A549 (cell line): ENCODE measurements at regions not wholly inside any gene's neighbourhood (a gene's known extent, or its start where the extent isn't known, plus 50 kb on each side); places are given as distances from the start of the nearest gene placed in this dataset.

ENCODE experiments used
- ATAC-seq, 2 experiments: fragments of 200-7000 bp in 1 of 2; fragments of >200 bp in 1 of 2; cut with Nextera tagmentation in 1 of 2; cut with Tn5 transposase in 1 of 2; 3 replicates each; pipeline versions ENCODE4 v1.8.0 to v1.9.1; 2018 to 2020; ENCODE audit warnings: mild to moderate bottlenecking in 1 of 2, moderate library complexity in 1 of 2
- CTCF ChIA-PET: fragments of 300-600 bp; sonication (Branson Sonifier 250); formaldehyde crosslinking; extraction: SDS; loops from one replicate; lab custom pipeline; 2021; ENCODE audit warnings: antibody characterized with exemption, inconsistent platforms; lab: Yijun Ruan, JAX
- POLR2A ChIA-PET: fragments of 350-600 bp; formaldehyde crosslinking; extraction: SDS; loops from one replicate; lab custom pipeline; 2021; ENCODE audit warnings: antibody characterized with exemption, inconsistent platforms; lab: Yijun Ruan, JAX
- DNase-seq, 2 experiments: peaks; one replicate each; pipeline versions ENCODE4 v3.0.0 to v3.0.0-alpha.2; 2011 to 2016; ENCODE audit warnings: low read depth in 1 of 2, low spot score in 1 of 2
- FAIRE-seq: peaks from 2 replicates; lab custom pipeline; 2011; peaks lifted over from hg19 to GRCh38; lab: Jason Lieb, UNC
- H3K27ac ChIP-seq, 2 experiments: fragments of >200 bp; sonication (Bioruptor Twin); formaldehyde crosslinking; 3 replicates each; pipeline ENCODE4 v1.5.1; 2016 to 2017
- H3K4me1 ChIP-seq: fragments of >200 bp; sonication (Bioruptor Twin); formaldehyde crosslinking; 3 replicates; pipeline ENCODE4 v1.6.1; 2016
- H3K4me2 ChIP-seq: fragments of >200 bp; sonication (Bioruptor Twin); formaldehyde crosslinking; 3 replicates; pipeline ENCODE4 v1.6.1; 2016
- H3K4me3 ChIP-seq: fragments of >200 bp; sonication (Bioruptor Twin); formaldehyde crosslinking; 3 replicates; pipeline ENCODE4 v1.5.1; 2016
- H3K9me3 ChIP-seq: fragments of >200 bp; sonication (Bioruptor Twin); formaldehyde crosslinking; 3 replicates; pipeline ENCODE4 v1.6.1; 2016
- BHLHE40 ChIP-seq: IDR thresholded peaks from 2 replicates; pipeline ENCODE4 v1.6.1; 2012; ENCODE audit warnings: low read depth, low read length, inconsistent platforms
- CHD2 ChIP-seq: fragments of 150-350 bp; IDR thresholded peaks from 2 replicates; pipeline ENCODE4 v1.6.1; 2014; ENCODE audit warnings: low read length; ENCODE audit not compliant: partially characterized antibody
- ESRRA ChIP-seq: fragments of 150-350 bp; IDR thresholded peaks from 2 replicates; pipeline ENCODE4 v1.6.1; 2014; ENCODE audit warnings: mild to moderate bottlenecking, low read length, borderline replicate concordance
- FOSB ChIP-seq: fragments of 250-450 bp; sonication (Bioruptor Pico); IDR thresholded peaks from 2 replicates; pipeline ENCODE4 v1.5.0; 2020; ENCODE audit warnings: mild to moderate bottlenecking, moderate library complexity
- FOXS1 ChIP-seq: fragments of 250-450 bp; sonication (Bioruptor Pico); IDR thresholded peaks from 2 replicates; pipeline ENCODE4 v1.5.0; 2020; ENCODE audit warnings: mild to moderate bottlenecking, moderate library complexity
- HDAC2 ChIP-seq: fragments of 200-600 bp; sonication (generic); IDR thresholded peaks from 2 replicates; pipeline ENCODE4 v1.6.1; 2016
- HMGXB4 ChIP-seq: fragments of 250-450 bp; sonication (Bioruptor Pico); IDR thresholded peaks from 2 replicates; pipeline ENCODE4 v1.5.0; 2021; ENCODE audit warnings: mild to moderate bottlenecking, moderate library complexity, borderline replicate concordance
- JUN ChIP-seq, 2 experiments: fragments of >200 bp; sonication (Bioruptor Twin); formaldehyde crosslinking; IDR thresholded peaks; 2 replicates in 1 of 2; 3 replicates in 1 of 2; pipeline ENCODE4 v1.6.1; 2016 to 2017
- MAX ChIP-seq: IDR thresholded peaks from 2 replicates; pipeline ENCODE4 v1.6.1; 2012
- MAZ ChIP-seq: fragments of 150-350 bp; IDR thresholded peaks from 2 replicates; pipeline ENCODE4 v1.6.1; 2014; ENCODE audit warnings: antibody characterized with exemption, low read depth, low read length, borderline replicate concordance
- PBX3 ChIP-seq: IDR thresholded peaks from 2 replicates; pipeline ENCODE4 v1.6.1; 2012
- POLR2A ChIP-seq: IDR thresholded peaks from 2 replicates; pipeline ENCODE4 v1.6.1; 2012; ENCODE audit warnings: mild to moderate bottlenecking, low read length
- RAD21 ChIP-seq, 2 experiments: fragments of >200 bp in 1 of 2; sonication (Bioruptor Twin) in 1 of 2; formaldehyde crosslinking in 1 of 2; IDR thresholded peaks in 1 of 2; conservative IDR thresholded peaks in 1 of 2; 2 replicates in 1 of 2; 3 replicates in 1 of 2; pipeline ENCODE4 v1.6.1; 2012 to 2018; ENCODE audit warnings: inconsistent platforms in 1 of 2
- REST ChIP-seq: fragments of 200-600 bp; sonication (generic); IDR thresholded peaks from 2 replicates; pipeline ENCODE4 v1.6.1; 2016; ENCODE audit warnings: antibody characterized with exemption, mild to moderate bottlenecking, moderate library complexity
- RFX5 ChIP-seq: fragments of 450-650 bp; IDR thresholded peaks from 2 replicates; pipeline ENCODE4 v1.7.1; 2014; ENCODE audit warnings: antibody characterized with exemption, mild to moderate bottlenecking, moderate library complexity
- RNF2 ChIP-seq: fragments of 200-600 bp; sonication (generic); IDR thresholded peaks from 2 replicates; pipeline ENCODE4 v1.6.1; 2016; ENCODE audit warnings: low read depth, mild to moderate bottlenecking, antibody characterized with exemption, moderate library complexity, borderline replicate concordance
- SMC3 ChIP-seq: fragments of >200 bp; sonication (Bioruptor Twin); formaldehyde crosslinking; IDR thresholded peaks from 3 replicates; pipeline ENCODE4 v1.6.1; 2018; ENCODE audit warnings: inconsistent platforms
- SREBF2 ChIP-seq: fragments of 450-650 bp; IDR thresholded peaks from 2 replicates; pipeline ENCODE4 v1.6.1; 2014; ENCODE audit warnings: mild to moderate bottlenecking, moderate library complexity
- USF2 ChIP-seq: fragments of 450-650 bp; IDR thresholded peaks from 2 replicates; pipeline ENCODE4 v1.6.1; 2014; ENCODE audit warnings: antibody characterized with exemption
- ZC3H11A ChIP-seq: fragments of 450-650 bp; IDR thresholded peaks from 2 replicates; pipeline ENCODE4 v1.6.1; 2014; ENCODE audit warnings: antibody characterized with exemption, mild to moderate bottlenecking
- ZFP36 ChIP-seq: fragments of 450-650 bp; IDR thresholded peaks from 2 replicates; pipeline ENCODE4 v1.6.1; 2014; ENCODE audit warnings: borderline replicate concordance; ENCODE audit not compliant: partially characterized antibody
- ZNF302 ChIP-seq: fragments of 250-450 bp; sonication (Bioruptor Pico); IDR thresholded peaks from 2 replicates; pipeline ENCODE4 v1.9.0; 2021; ENCODE audit warnings: inconsistent platforms, mild to moderate bottlenecking, moderate library complexity
- WGBS: methylation state at CpG from one replicate; pipeline ENCODE4 v1.1.6; 2017; ENCODE audit errors: missing lambda C conversion rate; 5-methylcytosine and 5-hydroxymethylcytosine counted together

- no peak for ATAC-seq
- no peak for TF ChIP-seq ESRRA
- no peak for TF ChIP-seq CHD2
- TF ChIP-seq ZNF302 (CRISPR knock-in tag) = no peak
- no peak for TF ChIP-seq RFX5
- TF ChIP-seq POLR2A = no peak
- TF ChIP-seq SMC3 = no peak
- no peak for TF ChIP-seq MAZ
- no peak for TF ChIP-seq ZFP36
- no peak for TF ChIP-seq JUN (IDR thresholded peaks at IDR 0.05)
- no peak for TF ChIP-seq HMGXB4 (CRISPR knock-in tag)
- TF ChIP-seq SREBF2 = no peak
- no peak for TF ChIP-seq USF2
- TF ChIP-seq HDAC2 = no peak
- no peak for TF ChIP-seq RAD21 (conservative IDR thresholded peaks at IDR 0.05 in 1 of 2, IDR thresholded peaks at IDR 0.05 in 1 of 2)
- TF ChIP-seq FOXS1 (CRISPR knock-in tag) = no peak
- TF ChIP-seq BHLHE40 = no peak
- TF ChIP-seq REST = no peak
- no peak for TF ChIP-seq PBX3
- no peak for TF ChIP-seq RNF2
- no peak overlapping the region for H3K4me3 ChIP-seq
- WGBS = 43% methylated on average over 7 of the region's 12 CpGs
- no peak for FAIRE-seq
- no peak overlapping the region for H3K4me2 ChIP-seq
- ChIA-PET POLR2A (no interaction called here), CTCF (no interaction called here)
- H3K4me1 ChIP-seq = no peaks in the 10 kb centered on the region
- H3K9me3 ChIP-seq = no peaks in the 10 kb centered on the region
- DNase-seq = no peak
- no peak overlapping the region for H3K27ac ChIP-seq
Observed at GRCh38 chr5:2178071-2178477, 295.3 kb upstream of the IRX4 start.

- no peak overlapping the region for H3K4me2 ChIP-seq
- FAIRE-seq (no peak), ATAC-seq (no peak), DNase-seq (no peak)
- H3K27ac ChIP-seq = no peak overlapping the region
- TF ChIP-seq FOSB (CRISPR knock-in tag) (no peak), BHLHE40 (no peak), ZC3H11A (no peak), MAX (no peak)
- H3K4me1 ChIP-seq = no peaks in the 10 kb centered on the region
- H3K4me3 ChIP-seq = no peak overlapping the region
- no peaks in the 10 kb centered on the region for H3K9me3 ChIP-seq
- ChIA-PET POLR2A (no interaction called here), CTCF (no interaction called here)
- 26% methylated on average over 6 of the region's 7 CpGs for WGBS
Observed at GRCh38 chr5:2177244-2177643, 294.5 kb upstream of the IRX4 start.
